PC-9 (cell line): ENCODE measurements at regions not wholly inside any gene's neighbourhood (a gene's known extent, or its start where the extent isn't known, plus 50 kb on each side); places are given as distances from the start of the nearest gene placed in this dataset.

ENCODE experiments used
- CTCF ChIP-seq: fragments of 200-600 bp; sonication (generic); conservative IDR thresholded peaks from 2 replicates; pipeline ENCODE4 v1.6.1; 2017; ENCODE audit warnings: mixed run types, antibody characterized with exemption, mild to moderate bottlenecking, moderate library complexity
- EZH2 ChIP-seq: fragments of 200-600 bp; sonication (generic); IDR thresholded peaks from 2 replicates; pipeline ENCODE4 v1.8.0; 2017; ENCODE audit warnings: antibody characterized with exemption, low read depth

DNA sequence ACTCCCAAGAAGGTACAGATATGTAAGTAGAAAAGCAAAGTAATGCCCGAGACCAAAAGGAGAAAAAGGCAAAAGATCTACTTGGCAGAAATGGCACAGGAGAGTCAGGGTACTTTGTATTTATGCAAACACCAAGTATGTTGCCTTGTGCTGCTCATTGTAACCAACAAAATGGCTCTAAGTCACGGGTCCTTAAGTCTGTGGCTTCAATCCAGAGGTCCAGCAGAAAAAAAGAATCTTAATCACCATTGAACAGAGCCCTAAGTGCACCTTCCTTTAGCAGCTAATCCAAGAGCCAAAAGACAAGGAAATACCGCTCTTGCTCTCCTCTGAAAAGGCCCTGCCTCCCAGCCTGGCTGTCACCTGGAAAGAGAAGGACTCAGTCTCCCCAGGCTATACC, 324.9 kb upstream of the PPARGC1A start:
- TF ChIP-seq CTCF (no peak), EZH2 (no peak)
